HEK293 (cell line): ENCODE measurements at regions not wholly inside any gene's neighbourhood (a gene's known extent, or its start where the extent isn't known, plus 50 kb on each side); places are given as distances from the start of the nearest gene placed in this dataset.

ENCODE experiments used
- BCL6B ChIP-seq: fragments of 450-650 bp; formaldehyde crosslinking; IDR thresholded peaks from 2 replicates; pipeline ENCODE4 v1.5.1; 2017; ENCODE audit warnings: missing biosample characterization, missing genetic modification characterization
- GFI1B ChIP-seq: fragments of 450-650 bp; formaldehyde crosslinking; IDR thresholded peaks from 2 replicates; pipeline ENCODE4 v1.5.1; 2016; ENCODE audit warnings: missing biosample characterization, missing genetic modification characterization
- GLI2 ChIP-seq: fragments of 450-650 bp; formaldehyde crosslinking; IDR thresholded peaks from 2 replicates; pipeline ENCODE4; 2017; ENCODE audit warnings: missing biosample characterization, missing genetic modification characterization, low read depth, borderline replicate concordance
- KLF8 ChIP-seq: fragments of 450-650 bp; formaldehyde crosslinking; IDR thresholded peaks from 2 replicates; pipeline ENCODE4 v1.5.1; 2016; ENCODE audit warnings: missing biosample characterization, missing genetic modification characterization
- MZF1 ChIP-seq: fragments of 450-650 bp; formaldehyde crosslinking; IDR thresholded peaks from 2 replicates; pipeline ENCODE4 v1.5.1; 2017; ENCODE audit warnings: missing biosample characterization, missing genetic modification characterization, borderline replicate concordance
- OSR2 ChIP-seq: fragments of 450-650 bp; formaldehyde crosslinking; IDR thresholded peaks from 2 replicates; pipeline ENCODE4 v1.5.1; 2016; ENCODE audit warnings: missing biosample characterization, missing genetic modification characterization
- PATZ1 ChIP-seq: fragments of 450-650 bp; formaldehyde crosslinking; IDR thresholded peaks from 2 replicates; pipeline ENCODE4 v1.5.1; 2016; ENCODE audit warnings: missing biosample characterization, missing genetic modification characterization
- REPIN1 ChIP-seq: fragments of 450-650 bp; formaldehyde crosslinking; IDR thresholded peaks from 2 replicates; pipeline ENCODE4 v1.5.1; 2017; ENCODE audit warnings: missing biosample characterization, missing genetic modification characterization, low read depth
- TSHZ1 ChIP-seq: fragments of 450-650 bp; formaldehyde crosslinking; IDR thresholded peaks from 2 replicates; pipeline ENCODE4 v1.5.1; 2016; ENCODE audit warnings: missing biosample characterization, missing genetic modification characterization, borderline replicate concordance
- ZBTB17 ChIP-seq: fragments of 450-650 bp; formaldehyde crosslinking; IDR thresholded peaks from 2 replicates; pipeline ENCODE4 v1.5.1; 2016; ENCODE audit warnings: missing biosample characterization, missing genetic modification characterization
- ZBTB20 ChIP-seq: fragments of 450-650 bp; formaldehyde crosslinking; IDR thresholded peaks from 2 replicates; pipeline ENCODE4 v1.5.1; 2016; ENCODE audit warnings: missing biosample characterization, missing genetic modification characterization
- ZBTB49 ChIP-seq: fragments of 450-650 bp; formaldehyde crosslinking; IDR thresholded peaks from 2 replicates; pipeline ENCODE4 v1.5.1; 2016; ENCODE audit warnings: missing biosample characterization, missing genetic modification characterization, low read depth
- ZNF10 ChIP-seq: fragments of 450-650 bp; formaldehyde crosslinking; IDR thresholded peaks from 2 replicates; pipeline ENCODE4 v1.5.1; 2017; ENCODE audit warnings: missing biosample characterization, missing genetic modification characterization
- ZNF18 ChIP-seq: fragments of 450-650 bp; formaldehyde crosslinking; IDR thresholded peaks from 2 replicates; pipeline ENCODE4 v1.5.1; 2016; ENCODE audit warnings: missing biosample characterization, missing genetic modification characterization
- ZNF211 ChIP-seq: fragments of 450-650 bp; formaldehyde crosslinking; IDR thresholded peaks from 2 replicates; pipeline ENCODE4 v1.5.1; 2016; ENCODE audit warnings: low read depth, missing biosample characterization, missing genetic modification characterization
- ZNF221 ChIP-seq: fragments of 450-650 bp; formaldehyde crosslinking; IDR thresholded peaks from 2 replicates; pipeline ENCODE4 v1.5.1; 2017; ENCODE audit warnings: missing biosample characterization, missing genetic modification characterization, borderline replicate concordance
- ZNF23 ChIP-seq: fragments of 450-650 bp; formaldehyde crosslinking; IDR thresholded peaks from 2 replicates; pipeline ENCODE4 v1.5.1; 2016; ENCODE audit warnings: missing biosample characterization, missing genetic modification characterization, borderline replicate concordance
- ZNF239 ChIP-seq: fragments of 450-650 bp; formaldehyde crosslinking; IDR thresholded peaks from 2 replicates; pipeline ENCODE4 v1.5.1; 2016; ENCODE audit warnings: missing biosample characterization, missing genetic modification characterization
- ZNF335 ChIP-seq: fragments of 450-650 bp; formaldehyde crosslinking; conservative IDR thresholded peaks from 2 replicates; pipeline ENCODE4 v1.5.1; 2016; ENCODE audit warnings: missing biosample characterization, missing genetic modification characterization
- ZNF473 ChIP-seq: fragments of 450-650 bp; formaldehyde crosslinking; IDR thresholded peaks from 2 replicates; pipeline ENCODE4 v1.5.1; 2017; ENCODE audit warnings: missing biosample characterization, missing genetic modification characterization
- ZNF529 ChIP-seq: fragments of 450-650 bp; formaldehyde crosslinking; IDR thresholded peaks from 2 replicates; pipeline ENCODE4 v1.5.1; 2017; ENCODE audit warnings: missing genetic modification characterization, missing biosample characterization; ENCODE audit not compliant: insufficient replicate concordance
- ZNF549 ChIP-seq: fragments of 450-650 bp; IDR thresholded peaks from 2 replicates; pipeline ENCODE4 v1.5.1; 2018; ENCODE audit warnings: missing biosample characterization, missing genetic modification characterization, mild to moderate bottlenecking, inconsistent platforms, moderate library complexity
- ZNF596 ChIP-seq: fragments of 450-650 bp; IDR thresholded peaks from 2 replicates; pipeline ENCODE4 v1.5.0; 2018; ENCODE audit warnings: missing biosample characterization, mild to moderate bottlenecking, missing genetic modification characterization, moderate library complexity
- ZNF600 ChIP-seq: fragments of 450-650 bp; formaldehyde crosslinking; IDR thresholded peaks from 2 replicates; pipeline ENCODE4 v1.5.1; 2016; ENCODE audit warnings: missing biosample characterization, missing genetic modification characterization
- ZNF626 ChIP-seq: fragments of 450-650 bp; sonication (Bioruptor Pico); formaldehyde crosslinking; IDR thresholded peaks from 2 replicates; pipeline ENCODE4 v1.5.1; 2018; ENCODE audit warnings: missing biosample characterization, missing genetic modification characterization, inconsistent platforms
- ZNF701 ChIP-seq: fragments of 450-650 bp; formaldehyde crosslinking; IDR thresholded peaks from 2 replicates; pipeline ENCODE4 v1.5.1; 2016; ENCODE audit warnings: missing biosample characterization, missing genetic modification characterization
- ZNF768 ChIP-seq: fragments of 450-650 bp; formaldehyde crosslinking; IDR thresholded peaks from 2 replicates; pipeline ENCODE4 v1.5.1; 2018; ENCODE audit warnings: missing biosample characterization, mild to moderate bottlenecking, missing genetic modification characterization

- 0 out of 2 replicates have a peak, but pooled peaks have one; percentile 41 for TF ChIP-seq ZNF549 (tag by site-specific recombination)
- no peak for TF ChIP-seq OSR2 (tag by site-specific recombination)
- TF ChIP-seq ZBTB20 (tag by site-specific recombination), result no peak
- TF ChIP-seq ZNF23 (tag by site-specific recombination), result no peak
- no peak for TF ChIP-seq ZNF335
- TF ChIP-seq ZBTB17, result no peak
- TF ChIP-seq REPIN1 (tag by site-specific recombination), result no peak
- no peak for TF ChIP-seq TSHZ1 (tag by site-specific recombination)
- no peak for TF ChIP-seq GFI1B (tag by site-specific recombination)
- TF ChIP-seq MZF1 (tag by site-specific recombination), result no peak
- peak; percentile 53; the same call in 1 of the 2 replicates for TF ChIP-seq ZNF626 (tag by site-specific recombination)
- TF ChIP-seq GLI2 (tag by site-specific recombination), result no peak
- TF ChIP-seq ZNF600 (tag by site-specific recombination), result no peak
- no peak for TF ChIP-seq ZBTB49 (tag by site-specific recombination)
- no peak for TF ChIP-seq ZNF239 (tag by site-specific recombination)
- no peak for TF ChIP-seq ZNF768
- TF ChIP-seq ZNF529 (tag by site-specific recombination), result no peak
- no peak for TF ChIP-seq ZNF221 (tag by site-specific recombination)
- no peak for TF ChIP-seq ZNF18
- no peak for TF ChIP-seq ZNF701 (tag by site-specific recombination)
- 0 out of 2 replicates have a peak, but pooled peaks have one; percentile 53 for TF ChIP-seq BCL6B (tag by site-specific recombination)
- no peak for TF ChIP-seq ZNF10 (tag by site-specific recombination)
- TF ChIP-seq ZNF211 (tag by site-specific recombination), result no peak
- no peak for TF ChIP-seq ZNF596 (tag by site-specific recombination)
- no peak for TF ChIP-seq PATZ1 (tag by site-specific recombination)
- TF ChIP-seq KLF8 (tag by site-specific recombination), result no peak
- 0 out of 2 replicates have a peak, but pooled peaks have one; percentile 51 for TF ChIP-seq ZNF473
These were observed 60.0 kb upstream of the PLET1 start (continued) for GRCh38 chr11:112320668-112321067.
